ENCODE measurements at regions not wholly inside any gene's neighbourhood (a gene's known extent, or its start where the extent isn't known, plus 50 kb on each side); places are given as distances from the start of the nearest gene placed in this dataset.

DNA sequence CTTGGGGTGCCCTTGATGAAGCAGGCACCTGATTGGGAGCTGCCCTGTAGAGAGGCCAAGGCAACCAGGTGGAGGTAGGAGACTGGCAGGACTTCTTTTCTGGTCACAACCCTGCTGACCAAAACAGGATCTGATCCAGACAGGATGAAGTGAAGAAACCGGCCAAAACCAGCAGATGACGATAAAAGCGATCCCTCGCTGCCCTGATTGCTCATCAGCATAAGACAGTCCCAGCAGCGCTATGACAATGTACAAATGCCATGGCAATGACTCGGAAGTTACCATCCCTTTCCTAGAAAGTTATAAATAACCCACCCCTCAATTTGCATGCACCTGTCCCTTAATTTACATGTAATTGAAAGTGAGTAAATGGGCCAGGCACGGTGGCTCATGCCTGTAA lies 88.4 kb upstream of the PDE10A start:
- WGBS = 96% methylated on average over 7 of the region's 7 CpGs
- Histone ChIP-seq H3K4me3 (ENCODE audit: low read depth in 1 of 3, low read length in 3 of 3) (no peak overlapping the region), H3K4me1 (ENCODE audit: control insufficient read depth in 4 of 4, insufficient read depth in 4 of 4, low read length in 3 of 4) (peaks cover 0 to 4% (median 0%) of the 10 kb centered on the region in 4 donors), H3K36me3 (ENCODE audit: control insufficient read depth in 4 of 4, insufficient read depth in 3 of 4, low read depth in 1 of 4, low read length in 3 of 4) (no peaks in the 10 kb centered on the region), H3K9ac (ENCODE audit: low read depth in 1 of 2, low read length in 2 of 2) (no peak overlapping the region), H3K27ac (ENCODE audit: low read depth in 1 of 2, low read length in 2 of 2) (no peak overlapping the region), H3K27me3 (ENCODE audit: control insufficient read depth in 4 of 4, insufficient read depth in 4 of 4, low read length in 3 of 4) (no peaks in the 10 kb centered on the region), H3K9me3 (ENCODE audit: control insufficient read depth in 4 of 4, low read length in 3 of 4) (no peaks in the 10 kb centered on the region)
- no peak for TF ChIP-seq RAD21 (IDR thresholded peaks at IDR 0.05)
- no peak for DNase-seq (ENCODE audit: low spot score)

DNA sequence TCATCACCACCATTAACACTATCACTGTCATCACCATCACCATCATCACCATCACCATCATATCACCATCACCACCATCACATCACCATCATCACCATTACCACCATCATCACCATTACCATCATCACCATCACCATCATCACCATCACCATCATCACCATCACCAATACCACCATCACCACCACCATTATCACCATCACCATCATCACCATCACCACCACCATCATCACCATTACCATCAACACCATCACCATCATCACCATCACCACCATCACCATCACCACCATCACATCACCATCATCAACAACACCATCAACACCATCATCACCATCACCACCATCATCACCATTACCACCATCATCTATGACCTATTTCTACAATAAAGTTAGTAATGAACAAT lies 86.1 kb upstream of the PDE10A start:
- Histone ChIP-seq H3K4me3 (ENCODE audit: low read depth in 1 of 3, low read length in 3 of 3) (no peak overlapping the region), H3K9ac (ENCODE audit: low read depth in 1 of 2, low read length in 2 of 2) (no peak overlapping the region), H3K4me1 (ENCODE audit: control insufficient read depth in 4 of 4, insufficient read depth in 4 of 4, low read length in 3 of 4) (peaks cover 0 to 13% (median 3%) of the 10 kb centered on the region in 4 donors), H3K9me3 (ENCODE audit: control insufficient read depth in 4 of 4, low read length in 3 of 4) (no peaks in the 10 kb centered on the region), H3K27me3 (ENCODE audit: control insufficient read depth in 4 of 4, insufficient read depth in 4 of 4, low read length in 3 of 4) (no peaks in the 10 kb centered on the region), H3K36me3 (ENCODE audit: control insufficient read depth in 4 of 4, insufficient read depth in 3 of 4, low read depth in 1 of 4, low read length in 3 of 4) (no peaks in the 10 kb centered on the region), H3K27ac (ENCODE audit: low read depth in 1 of 2, low read length in 2 of 2) (no peak overlapping the region)
- TF ChIP-seq, protein P1, sequence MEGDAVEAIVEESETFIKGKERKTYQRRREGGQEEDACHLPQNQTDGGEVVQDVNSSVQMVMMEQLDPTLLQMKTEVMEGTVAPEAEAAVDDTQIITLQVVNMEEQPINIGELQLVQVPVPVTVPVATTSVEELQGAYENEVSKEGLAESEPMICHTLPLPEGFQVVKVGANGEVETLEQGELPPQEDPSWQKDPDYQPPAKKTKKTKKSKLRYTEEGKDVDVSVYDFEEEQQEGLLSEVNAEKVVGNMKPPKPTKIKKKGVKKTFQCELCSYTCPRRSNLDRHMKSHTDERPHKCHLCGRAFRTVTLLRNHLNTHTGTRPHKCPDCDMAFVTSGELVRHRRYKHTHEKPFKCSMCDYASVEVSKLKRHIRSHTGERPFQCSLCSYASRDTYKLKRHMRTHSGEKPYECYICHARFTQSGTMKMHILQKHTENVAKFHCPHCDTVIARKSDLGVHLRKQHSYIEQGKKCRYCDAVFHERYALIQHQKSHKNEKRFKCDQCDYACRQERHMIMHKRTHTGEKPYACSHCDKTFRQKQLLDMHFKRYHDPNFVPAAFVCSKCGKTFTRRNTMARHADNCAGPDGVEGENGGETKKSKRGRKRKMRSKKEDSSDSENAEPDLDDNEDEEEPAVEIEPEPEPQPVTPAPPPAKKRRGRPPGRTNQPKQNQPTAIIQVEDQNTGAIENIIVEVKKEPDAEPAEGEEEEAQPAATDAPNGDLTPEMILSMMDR (IDR thresholded peaks at IDR 0.05; ENCODE audit: low read depth, low read length, missing input control) = no peak
- TF ChIP-seq FOXA1 (IDR thresholded peaks at IDR 0.05) = no peak
- no peak for TF ChIP-seq HNF4A (conservative IDR thresholded peaks at IDR 0.05)
- no peak for TF ChIP-seq RAD21 (IDR thresholded peaks at IDR 0.05)
- TF ChIP-seq JUND (IDR thresholded peaks at IDR 0.05) = no peak
- no peak for TF ChIP-seq TAF1 (conservative IDR thresholded peaks at IDR 0.05)
- no peak for TF ChIP-seq NR2F2 (IDR thresholded peaks at IDR 0.05)
- TF ChIP-seq RXRA (IDR thresholded peaks at IDR 0.05) = no peak
- TF ChIP-seq REST (IDR thresholded peaks at IDR 0.05) = no peak
- no peak for TF ChIP-seq ATF3 (IDR thresholded peaks at IDR 0.05)
- no peak for TF ChIP-seq ZBTB33 (IDR thresholded peaks at IDR 0.05)
- no peak for TF ChIP-seq EGR1 (IDR thresholded peaks at IDR 0.05; ENCODE audit: low read depth in 2 of 2)
- TF ChIP-seq FOXA2 (IDR thresholded peaks at IDR 0.05) = no peak
- TF ChIP-seq HNF4G (IDR thresholded peaks at IDR 0.05) = no peak
- TF ChIP-seq, protein P2, sequence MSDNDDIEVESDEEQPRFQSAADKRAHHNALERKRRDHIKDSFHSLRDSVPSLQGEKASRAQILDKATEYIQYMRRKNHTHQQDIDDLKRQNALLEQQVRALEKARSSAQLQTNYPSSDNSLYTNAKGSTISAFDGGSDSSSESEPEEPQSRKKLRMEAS (IDR thresholded peaks at IDR 0.05) = no peak
- TF ChIP-seq SP1 (IDR thresholded peaks at IDR 0.05) = no peak
- no peak for DNase-seq (ENCODE audit: low spot score)
